DND-41 (cell line): ENCODE measurements at regions not wholly inside any gene's neighbourhood (a gene's known extent, or its start where the extent isn't known, plus 50 kb on each side); places are given as distances from the start of the nearest gene placed in this dataset.

ENCODE experiments used
- ATAC-seq: fragments of 200-7000 bp; cut with Tn5 transposase; 3 replicates; pipeline ENCODE4 v1.9.1; 2021; ENCODE audit warnings: low read depth; ENCODE audit not compliant: insufficient read depth
- DNase-seq: peaks from one replicate; pipeline ENCODE4 v3.0.0-alpha.2; 2020
- H2AFZ ChIP-seq: 2 replicates; pipeline ENCODE4 v1.6.0; 2012; ENCODE audit warnings: low read depth, low read length
- H3K27ac ChIP-seq: 2 replicates; pipeline ENCODE4 v1.5.1; 2012; ENCODE audit warnings: low read length, inconsistent platforms
- H3K27me3 ChIP-seq: fragments of 200-600 bp; sonication (generic); 2 replicates; pipeline ENCODE4 v1.6.0; 2012; ENCODE audit warnings: low read length, mild to moderate bottlenecking, inconsistent platforms; ENCODE audit not compliant: insufficient read depth, poor library complexity
- H3K36me3 ChIP-seq: 2 replicates; pipeline ENCODE4 v1.5.1; 2012; ENCODE audit warnings: low read length, inconsistent platforms; ENCODE audit not compliant: insufficient read depth
- H3K4me1 ChIP-seq: 2 replicates; pipeline ENCODE4 v1.5.1; 2012; ENCODE audit warnings: mild to moderate bottlenecking, low read length; ENCODE audit not compliant: insufficient read depth
- H3K4me2 ChIP-seq: 2 replicates; pipeline ENCODE4 v1.6.0; 2012; ENCODE audit warnings: mild to moderate bottlenecking, moderate library complexity, low read length, inconsistent platforms; ENCODE audit not compliant: insufficient read depth
- H3K4me3 ChIP-seq, 2 experiments: fragments of 200-600 bp in 1 of 2; shearing (Covaris generic) in 1 of 2; 2 replicates each; pipeline ENCODE4 v1.5.1; 2012 to 2016; ENCODE audit warnings: inconsistent platforms in 2 of 2, low read length in 2 of 2, mild to moderate bottlenecking in 2 of 2, low read depth in 1 of 2, moderate library complexity in 1 of 2
- H3K79me2 ChIP-seq: 2 replicates; pipeline ENCODE4 v1.6.0; 2012; ENCODE audit warnings: low read length, inconsistent platforms; ENCODE audit not compliant: insufficient read depth
- H3K9ac ChIP-seq: 2 replicates; pipeline ENCODE4 v1.6.0; 2012; ENCODE audit warnings: low read depth, mild to moderate bottlenecking, inconsistent platforms, low read length, moderate library complexity
- H3K9me3 ChIP-seq: 2 replicates; pipeline ENCODE4 v1.5.1; 2012; ENCODE audit warnings: low read length, moderate library complexity, mild to moderate bottlenecking, inconsistent platforms; ENCODE audit not compliant: insufficient read depth, severe bottlenecking
- H4K20me1 ChIP-seq: 2 replicates; pipeline ENCODE4 v1.6.0; 2012; ENCODE audit warnings: low read length; ENCODE audit not compliant: insufficient read depth
- CTCF ChIP-seq: IDR thresholded peaks from 2 replicates; pipeline ENCODE4 v1.5.1; 2012; ENCODE audit warnings: borderline replicate concordance, low read length, moderate library complexity, mild to moderate bottlenecking; ENCODE audit not compliant: poor library complexity, severe bottlenecking; ENCODE audit errors: extremely low read depth
- EZH2 ChIP-seq: IDR thresholded peaks from 3 replicates; pipeline ENCODE4 v1.6.1; 2012; ENCODE audit warnings: borderline replicate concordance, low read depth, mild to moderate bottlenecking, moderate library complexity, low read length, inconsistent platforms; ENCODE audit not compliant: severe bottlenecking

GRCh38 chr2:160977854-160978253, 182.4 kb upstream of the TANK start:
- Histone ChIP-seq H3K9me3 (peaks cover 11% of the 10 kb centered on the region), H4K20me1 (no peaks in the 10 kb centered on the region), H3K4me3 (no peak overlapping the region), H3K36me3 (no peaks in the 10 kb centered on the region), H3K27ac (no peak overlapping the region), H3K27me3 (no peaks in the 10 kb centered on the region), H2AFZ (no peak overlapping the region), H3K9ac (no peak overlapping the region), H3K4me1 (no peaks in the 10 kb centered on the region), H3K79me2 (no peaks in the 10 kb centered on the region), H3K4me2 (no peak overlapping the region)
- no peak for DNase-seq
- TF ChIP-seq CTCF (no peak), EZH2 (no peak)
- no peak for ATAC-seq

GRCh38 chr2:160984426-160985077, 175.7 kb upstream of the TANK start:
- Histone ChIP-seq H3K36me3 (no peaks in the 10 kb centered on the region), H3K4me2 (no peak overlapping the region), H3K9ac (no peak overlapping the region), H2AFZ (no peak overlapping the region), H3K27me3 (no peaks in the 10 kb centered on the region), H3K79me2 (no peaks in the 10 kb centered on the region), H3K9me3 (peaks cover 3% of the 10 kb centered on the region), H3K27ac (no peak overlapping the region), H3K4me3 (no peak overlapping the region), H4K20me1 (no peaks in the 10 kb centered on the region), H3K4me1 (no peaks in the 10 kb centered on the region)
- ATAC-seq: no peak
- TF ChIP-seq EZH2 (no peak), CTCF (no peak)
- no peak for DNase-seq

- DNase-seq (no peak), ATAC-seq (no peak)
- no peak overlapping the region for H3K9ac ChIP-seq
- no peaks in the 10 kb centered on the region for H3K27me3 ChIP-seq
- H2AFZ ChIP-seq: no peak overlapping the region; the same call in 1 of the 2 replicates
- H3K4me2 ChIP-seq: no peak overlapping the region
- H3K27ac ChIP-seq: no peak overlapping the region
- H3K36me3 ChIP-seq: no peaks in the 10 kb centered on the region
- no peaks in the 10 kb centered on the region for H3K79me2 ChIP-seq
- H3K9me3 ChIP-seq: no peaks in the 10 kb centered on the region
- no peak overlapping the region for H3K4me3 ChIP-seq
- peaks cover 5% of the 10 kb centered on the region for H3K4me1 ChIP-seq
- TF ChIP-seq CTCF: no peak
- no peak for TF ChIP-seq EZH2
- H4K20me1 ChIP-seq: no peaks in the 10 kb centered on the region
These were observed 170.4 kb upstream of the TANK start for GRCh38 chr2:160989778-160990177.
